ENCODE measurements at regions not wholly inside any gene's neighbourhood (a gene's known extent, or its start where the extent isn't known, plus 50 kb on each side); places are given as distances from the start of the nearest gene placed in this dataset.

DNA sequence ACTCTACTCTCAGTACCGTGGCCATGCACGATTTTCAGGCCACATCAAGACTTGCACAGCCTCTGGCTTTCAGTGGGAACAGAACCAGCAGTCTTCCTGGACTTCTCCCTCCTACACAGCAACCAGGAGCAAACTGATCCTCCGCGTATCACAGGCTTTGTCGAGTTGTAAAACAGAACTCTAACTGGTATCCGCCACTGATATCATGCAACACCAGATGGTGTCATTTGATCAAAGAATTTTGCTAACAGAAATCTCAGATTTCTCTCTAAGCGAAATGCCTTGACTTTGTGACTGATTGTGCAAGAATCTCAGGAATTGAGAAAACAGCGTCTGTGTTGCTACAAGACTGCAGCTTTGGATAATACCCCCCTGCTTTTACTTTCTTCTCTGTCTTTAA is 85.7 kb downstream of the COPS8 start:
- no peak for DNase-seq

DNA sequence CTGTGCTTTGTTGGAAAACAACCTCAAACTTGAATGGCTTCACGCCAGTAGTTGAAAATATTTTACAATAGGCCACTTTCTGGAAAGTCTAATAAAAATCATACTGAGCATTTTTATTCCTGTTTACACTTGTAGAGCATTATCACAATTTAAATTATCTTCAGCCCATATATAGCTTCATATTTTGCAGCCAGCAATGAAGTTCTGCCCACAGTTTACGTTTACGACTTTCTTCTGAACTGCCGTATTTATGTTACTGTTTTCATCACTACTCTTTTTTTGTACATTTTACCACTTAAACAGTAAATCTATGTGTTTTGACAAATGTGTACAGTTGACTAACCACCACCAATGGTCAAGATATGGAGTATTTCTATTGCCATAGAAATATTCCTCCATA is 86.2 kb downstream of the COPS8 start:
- DNase-seq = no peak

DNA sequence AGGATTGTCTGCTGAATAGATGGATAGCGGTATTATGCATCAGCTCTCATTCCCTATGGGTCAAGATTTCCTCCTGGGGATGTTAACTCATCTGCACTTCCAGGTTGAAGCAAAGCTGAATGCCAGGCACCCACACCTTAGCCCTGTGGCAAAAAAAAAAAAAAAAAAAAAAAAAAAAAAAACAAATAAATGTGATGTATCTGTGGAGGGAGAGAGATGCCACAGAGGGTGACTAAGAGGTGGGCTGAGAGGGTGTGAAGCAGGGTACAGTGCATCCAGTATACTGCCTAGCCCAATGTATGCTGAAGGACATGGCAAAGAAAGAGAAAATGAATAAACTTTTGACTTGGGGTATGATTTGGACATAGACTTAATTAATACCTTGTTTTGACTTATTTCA is 91.4 kb downstream of the COPS8 start:
- no peak for DNase-seq

DNA sequence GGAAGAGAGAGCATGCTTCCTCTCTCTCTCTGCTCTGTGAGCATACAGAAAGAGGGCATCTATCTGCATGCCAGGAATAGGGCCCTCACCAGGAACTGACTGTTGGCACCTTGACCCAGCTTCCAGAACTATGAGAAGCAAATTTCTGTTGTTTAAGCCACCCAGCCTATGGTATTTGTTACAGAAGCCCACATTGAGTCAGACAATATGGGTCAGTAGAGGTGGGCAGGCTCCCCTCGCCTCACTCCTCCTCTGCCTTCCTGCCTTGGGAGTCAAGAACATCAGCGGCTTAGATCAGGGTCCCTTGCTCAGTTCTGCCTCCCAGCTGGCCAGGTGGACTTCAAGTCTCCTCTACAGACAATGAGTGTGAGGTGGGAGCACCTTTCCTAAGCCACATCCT is 92.3 kb downstream of the COPS8 start:
- no peak for DNase-seq

DNA sequence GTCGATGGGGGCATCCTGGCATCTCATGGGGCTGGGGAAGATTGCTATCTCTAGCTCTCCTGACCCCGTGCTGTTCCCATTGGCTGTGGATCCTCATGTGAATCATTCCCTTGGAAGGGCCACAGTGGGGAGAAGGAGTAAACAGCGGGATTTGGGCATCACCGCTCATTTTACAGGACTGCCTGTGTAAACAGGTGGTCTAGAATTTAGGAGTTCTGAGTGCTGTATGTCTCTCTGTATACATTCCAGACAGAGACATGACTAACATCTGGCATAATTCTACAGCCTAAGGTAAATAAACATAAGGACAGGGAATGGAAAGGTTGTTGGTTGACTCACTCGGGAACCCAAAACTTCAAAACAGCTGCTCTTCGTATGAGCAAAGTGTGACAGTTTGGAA is 92.7 kb downstream of the COPS8 start:
- DNase-seq = no peak

DNA sequence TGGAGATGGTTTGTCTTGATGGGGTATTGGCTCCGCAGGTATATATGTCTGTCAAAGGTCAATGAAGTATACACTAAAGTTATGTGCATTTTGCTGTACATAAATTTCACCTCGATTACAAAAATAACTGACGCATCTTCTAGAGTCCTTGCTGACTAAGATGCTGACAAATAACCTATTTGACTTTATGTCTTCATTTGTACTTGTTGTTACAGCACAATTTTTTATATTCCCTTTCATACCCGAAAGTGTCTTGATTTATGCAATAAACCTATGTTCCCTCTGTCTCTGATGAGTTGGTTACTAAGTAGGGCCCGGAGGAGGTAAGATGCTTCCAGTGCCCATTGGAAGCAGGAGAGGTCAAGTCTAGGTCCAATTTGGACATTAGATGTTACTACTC is 93.5 kb downstream of the COPS8 start:
- no peak for DNase-seq

DNA sequence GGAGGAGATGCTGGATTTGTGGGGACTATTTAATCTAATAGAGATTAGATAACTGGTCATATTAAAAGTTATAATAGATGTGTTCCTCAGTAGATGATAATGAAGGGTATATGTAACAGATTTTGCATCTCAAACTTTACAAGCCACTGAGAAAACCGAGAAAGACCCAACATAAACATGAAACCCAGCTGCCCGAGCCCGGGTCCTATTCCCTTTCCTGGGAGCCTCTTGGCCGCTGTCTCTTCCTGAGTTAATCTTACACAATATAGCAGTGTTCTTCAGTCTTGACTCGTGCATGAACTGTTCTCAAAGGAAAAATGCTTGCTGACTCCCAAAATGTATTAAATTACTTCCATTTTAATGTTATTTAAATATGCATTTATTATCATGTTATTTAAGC is 94.5 kb downstream of the COPS8 start:
- no peak for DNase-seq

DNA sequence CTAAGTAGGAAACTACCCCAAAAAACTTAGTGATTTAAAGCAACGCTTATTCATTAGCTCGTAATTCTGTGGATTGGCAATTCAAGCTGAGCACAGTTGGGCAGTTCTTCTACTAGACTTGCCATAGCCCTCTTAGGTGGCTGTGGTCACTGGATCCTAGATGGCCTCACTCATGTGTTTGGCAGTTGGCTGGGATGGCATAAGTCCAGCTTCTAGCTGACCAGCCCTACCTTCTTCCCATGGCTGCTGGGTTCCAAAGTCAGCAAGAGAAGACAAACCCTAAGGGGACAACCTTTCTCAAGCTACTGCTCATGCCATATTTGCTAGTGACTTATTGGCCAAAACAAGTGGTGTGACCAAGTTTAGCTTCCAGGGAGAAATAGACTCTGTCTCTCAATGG is 95.3 kb downstream of the COPS8 start:
- DNase-seq = no peak

DNA sequence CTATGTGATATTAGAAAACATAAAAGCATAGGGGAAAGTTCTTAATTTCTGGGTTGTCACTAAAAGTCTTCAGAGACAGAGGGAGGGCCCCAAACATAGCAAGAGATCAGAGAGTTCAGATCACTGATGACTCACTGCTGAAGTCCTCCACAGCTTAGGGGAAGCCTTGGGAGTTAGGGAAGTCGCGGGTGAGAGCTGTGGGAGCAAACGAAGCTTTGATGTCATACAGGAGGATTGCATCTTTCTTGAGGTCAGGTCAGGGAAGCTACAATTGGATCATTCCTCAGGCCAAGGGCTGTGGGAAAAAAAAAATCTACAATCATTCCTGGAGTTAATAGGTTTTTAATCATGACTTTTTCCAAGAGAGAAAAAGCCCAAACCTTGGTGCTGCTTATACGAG is 96.2 kb downstream of the COPS8 start:
- DNase-seq = no peak

DNA sequence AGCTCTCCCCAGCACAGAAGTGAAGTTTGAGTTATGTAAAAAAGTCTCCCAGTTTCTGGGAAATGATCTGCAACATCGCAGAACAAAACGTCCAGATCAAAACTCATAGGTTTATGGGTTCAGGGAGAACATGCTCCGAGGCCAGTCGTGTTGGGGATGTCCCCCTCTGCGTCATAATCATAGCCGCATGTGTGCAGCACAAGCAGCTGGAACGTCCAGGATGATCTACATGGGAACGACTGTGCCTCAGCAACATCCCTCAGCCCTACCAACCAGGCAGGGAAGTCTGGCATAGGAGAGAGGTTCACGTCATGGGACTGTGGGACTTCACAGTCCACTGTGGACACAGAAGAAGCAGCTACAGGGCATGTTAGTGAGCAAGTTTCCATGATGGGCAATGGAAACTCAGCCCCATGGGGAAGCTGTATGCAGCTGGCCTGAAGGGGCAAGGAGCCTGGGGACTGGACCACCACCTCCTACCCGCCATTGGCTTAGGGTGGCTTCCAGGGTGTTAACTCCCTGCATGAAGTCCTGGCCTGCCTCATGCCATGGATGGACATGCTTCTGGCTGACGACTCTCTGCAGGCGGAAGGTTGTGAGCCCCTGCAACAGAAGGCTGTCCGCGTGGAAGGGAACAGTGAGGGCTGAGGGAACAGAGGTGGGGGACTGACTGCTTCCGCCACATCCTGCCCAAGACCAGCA is 96.9 kb downstream of the COPS8 start:
- DNase-seq = no peak

DNA sequence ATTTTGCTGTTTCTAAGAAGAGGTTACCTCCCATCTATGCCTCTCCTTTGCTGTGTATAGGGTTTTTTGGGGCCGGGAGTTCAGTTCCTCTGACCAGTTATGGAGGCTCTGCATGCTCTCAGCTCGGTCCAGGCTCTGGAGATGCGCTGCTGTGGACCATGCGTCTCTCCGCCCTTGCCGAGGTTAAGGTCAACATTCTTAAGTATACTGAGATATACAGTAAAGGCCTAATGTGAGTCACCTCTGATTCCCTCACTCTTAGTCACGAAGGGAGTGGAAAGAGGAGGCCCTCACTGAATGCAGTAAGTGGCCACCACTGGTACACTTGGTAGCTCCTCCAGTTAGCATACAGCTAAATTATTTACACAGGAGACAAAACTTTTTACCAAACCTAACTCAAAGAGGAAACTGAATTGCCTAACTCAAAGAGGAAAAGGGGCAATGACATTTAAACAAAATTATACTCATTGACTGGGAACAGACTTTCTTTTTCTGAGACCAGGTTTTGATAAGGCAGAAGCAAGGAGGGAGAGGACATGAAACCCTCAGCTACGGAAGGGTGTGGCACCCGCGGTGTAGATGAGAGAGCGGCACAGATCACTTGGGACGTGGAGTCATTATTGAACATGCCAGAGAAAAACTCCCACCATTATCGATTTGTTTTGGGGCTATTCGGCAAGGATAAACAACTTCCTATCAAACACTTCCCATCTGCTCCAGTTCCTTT is 98.7 kb downstream of the COPS8 start:
- no peak for DNase-seq

DNA sequence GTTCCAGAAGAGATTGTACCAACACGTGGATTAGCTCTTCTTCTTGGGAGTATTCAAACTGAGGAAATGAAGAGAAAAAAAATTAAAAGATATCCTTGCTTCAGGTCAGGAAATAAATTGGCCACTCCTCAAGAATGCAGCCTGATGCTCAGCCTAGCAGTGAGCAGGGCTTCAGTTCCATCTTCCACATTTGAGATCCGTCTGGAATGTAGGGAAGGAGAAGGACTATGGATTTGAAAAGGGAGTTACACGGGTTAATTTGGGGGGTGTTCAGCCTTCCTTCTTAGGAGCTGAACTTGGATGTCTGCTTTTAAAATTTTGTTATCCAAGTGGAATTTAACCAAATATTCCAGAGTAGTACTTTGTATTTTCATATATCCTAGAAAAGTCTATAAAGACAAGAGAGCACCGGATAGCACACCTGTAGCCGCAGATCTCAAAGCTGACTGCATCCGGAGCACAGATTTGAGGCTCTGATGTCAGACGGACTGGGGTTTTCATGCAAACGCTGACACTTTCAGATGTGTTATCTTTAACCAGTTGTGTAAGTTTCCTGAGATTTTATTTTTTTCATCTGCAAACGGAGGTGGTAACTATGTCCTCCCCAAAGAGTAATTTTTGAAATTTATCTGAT is 99.3 kb downstream of the COPS8 start:
- no peak for DNase-seq

DNA sequence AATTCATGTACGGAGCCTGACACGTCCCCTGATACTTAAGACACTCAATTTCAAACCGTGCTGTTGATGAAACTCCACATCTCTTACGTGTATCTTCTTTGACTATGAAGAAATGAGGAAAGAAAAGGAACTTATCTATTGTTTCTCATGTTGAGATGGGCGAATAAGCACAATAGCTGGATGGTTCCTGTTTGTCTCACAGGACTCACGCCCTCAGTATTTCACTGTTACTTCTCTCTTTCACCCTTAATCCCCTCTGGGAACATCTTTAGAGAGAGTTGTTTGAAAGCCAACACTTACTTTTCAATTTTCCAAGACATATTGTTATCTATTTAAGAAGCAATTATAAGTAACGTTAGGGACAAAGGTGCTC is 99.8 kb downstream of the COPS8 start:
- DNase-seq = no peak

DNA sequence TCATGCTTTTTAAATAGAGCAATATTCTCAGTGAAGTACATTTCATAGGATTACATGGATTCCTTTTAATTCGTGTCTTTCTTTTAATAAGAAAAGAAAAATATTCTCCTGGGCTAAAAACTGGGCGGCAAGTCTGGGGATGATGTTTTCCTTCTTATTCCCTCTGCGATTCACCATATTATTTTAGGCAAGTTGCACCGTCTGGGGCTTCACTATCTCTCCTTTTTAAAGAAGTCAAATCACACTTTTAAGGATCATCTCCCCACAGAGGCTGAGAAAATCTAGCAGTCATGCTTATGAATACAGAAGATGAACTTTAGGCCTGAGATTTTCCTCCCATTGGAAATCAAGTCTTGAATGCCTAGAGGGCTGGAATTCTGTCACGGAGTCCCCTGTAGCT is 104.1 kb downstream of the COPS8 start:
- DNase-seq = no peak

DNA sequence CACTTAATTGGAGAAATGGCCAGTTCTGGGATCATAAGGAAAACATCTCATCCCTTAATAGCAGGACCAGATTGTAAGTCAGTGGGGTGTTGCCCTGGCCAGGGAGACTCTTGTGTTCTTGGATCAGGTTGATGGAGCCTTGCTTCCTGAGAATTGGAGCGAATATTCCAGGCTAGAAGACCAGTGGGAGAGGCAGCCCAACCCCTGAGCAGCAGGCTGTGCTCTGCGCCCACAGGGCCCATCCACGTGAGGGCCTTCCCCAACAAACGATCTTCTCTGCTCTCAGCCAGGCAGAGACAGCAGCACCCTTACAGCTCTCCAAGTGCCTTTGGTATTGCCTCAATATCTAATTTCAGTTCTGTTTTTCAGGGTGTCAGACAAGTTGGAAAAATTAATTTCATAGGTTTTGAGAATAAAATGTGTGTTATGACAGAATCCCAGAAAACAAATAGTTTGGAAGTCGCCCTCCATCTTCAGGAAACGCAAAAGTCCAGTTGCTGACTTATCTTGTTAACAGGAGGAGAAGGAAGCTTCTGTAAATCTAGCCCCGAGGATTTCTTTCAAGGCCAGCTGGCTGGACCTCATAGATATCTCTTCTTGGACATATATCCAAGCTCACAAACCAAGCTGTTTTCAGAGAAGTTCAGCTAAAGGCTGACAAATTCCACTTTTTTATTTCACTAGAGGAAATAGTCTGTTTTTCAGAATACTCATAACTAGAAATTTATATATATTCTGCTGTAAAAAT is 105.5 kb downstream of the COPS8 start:
- no peak for DNase-seq

DNA sequence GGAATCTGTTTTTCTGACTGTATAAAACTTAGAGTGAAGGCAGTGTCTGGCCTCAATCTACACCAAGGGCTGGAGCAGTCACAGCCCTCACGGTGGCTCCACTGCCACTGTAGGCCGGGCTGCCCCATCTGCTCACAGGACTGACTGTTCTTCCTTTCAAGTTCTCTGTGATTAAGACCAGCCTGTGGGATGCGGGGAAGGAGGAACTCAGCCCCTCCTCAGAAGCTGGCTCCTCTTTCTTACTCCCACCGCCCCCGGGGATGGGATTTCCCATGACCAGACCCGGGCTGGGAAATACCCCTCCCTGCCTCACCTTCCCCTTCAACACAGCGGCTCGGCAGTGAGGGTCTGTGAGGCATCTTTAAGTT is 106.0 kb downstream of the COPS8 start:
- no peak for DNase-seq

DNA sequence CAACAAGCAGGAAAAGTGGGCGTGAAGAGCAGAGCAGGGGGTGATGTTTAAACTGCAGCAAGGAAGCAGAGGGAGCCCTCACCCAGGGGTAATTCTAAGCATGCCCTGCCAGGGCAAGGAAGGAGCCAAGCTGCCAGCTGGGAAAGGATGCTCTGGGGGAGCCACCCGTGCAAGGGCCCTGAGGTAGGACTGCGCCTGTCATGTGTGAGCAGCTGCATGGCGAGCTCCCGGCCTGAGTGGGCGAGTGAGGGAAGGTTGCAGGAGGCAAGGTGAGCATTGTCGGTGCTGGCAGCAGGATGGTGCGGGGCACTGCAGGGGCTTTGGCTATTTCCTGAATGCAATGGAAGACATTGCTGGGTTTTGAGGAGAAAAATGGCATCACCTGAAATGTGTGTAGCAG is 107.2 kb downstream of the COPS8 start:
- no peak for DNase-seq

DNA sequence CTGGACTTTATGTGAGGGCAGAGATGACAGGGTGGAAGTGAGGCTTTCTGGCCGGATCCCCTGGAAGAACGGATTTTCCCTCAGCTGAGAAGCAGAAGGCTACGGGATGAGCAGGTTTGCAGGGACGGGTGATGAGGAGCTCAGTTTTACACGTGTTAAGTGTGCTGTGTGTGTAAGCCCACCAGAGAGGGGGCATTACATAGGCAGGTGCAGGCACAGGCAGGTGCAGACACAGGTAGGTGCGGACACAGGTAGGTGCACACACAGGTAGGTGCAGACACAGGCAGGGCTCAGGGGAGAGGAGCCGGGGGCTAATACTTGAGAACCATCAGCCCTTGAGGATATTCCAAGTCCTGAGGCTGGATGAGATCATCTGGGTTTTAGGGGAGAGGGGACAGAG is 107.7 kb downstream of the COPS8 start:
- DNase-seq = no peak

DNA sequence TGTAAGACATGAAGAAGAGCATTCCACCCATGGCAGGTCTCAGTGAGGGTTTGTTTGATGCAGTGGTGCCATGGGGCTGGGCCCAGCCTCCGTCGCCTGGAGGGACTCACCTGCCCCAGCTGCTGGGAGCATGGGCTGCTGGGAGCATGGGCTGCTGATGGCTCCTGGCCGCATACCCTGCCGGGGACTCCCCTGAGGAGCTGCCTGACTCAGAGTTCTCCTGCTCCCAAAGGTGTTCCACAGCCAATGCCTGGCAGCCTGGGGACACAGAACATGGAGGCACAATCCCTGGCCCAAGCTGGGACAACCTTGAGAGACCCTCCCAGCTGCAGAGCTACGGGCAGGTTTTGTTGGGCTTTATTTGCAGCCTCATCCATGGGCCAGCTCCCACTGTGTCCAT is 108.4 kb downstream of the COPS8 start:
- no peak for DNase-seq

DNA sequence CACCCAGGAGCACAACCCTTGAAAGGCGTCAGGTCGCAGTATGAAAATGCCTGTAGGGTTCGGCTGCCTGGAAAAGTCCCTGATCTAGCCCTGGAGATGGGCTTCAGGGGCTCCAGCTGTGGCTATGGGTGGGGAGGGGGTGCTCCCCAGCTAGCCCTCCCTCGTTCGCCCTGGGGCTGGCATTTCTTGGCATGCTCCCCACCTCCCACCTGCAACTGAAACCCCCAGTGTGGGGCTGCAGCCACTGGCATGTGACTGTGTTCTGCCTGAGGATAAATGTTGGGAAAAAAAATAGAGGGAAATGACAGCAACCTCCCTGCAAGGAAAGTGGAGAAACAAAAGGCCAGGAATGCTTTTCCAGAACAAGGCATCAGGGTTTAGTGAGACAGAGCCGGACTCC is 109.2 kb downstream of the COPS8 start:
- no peak for DNase-seq

DNA sequence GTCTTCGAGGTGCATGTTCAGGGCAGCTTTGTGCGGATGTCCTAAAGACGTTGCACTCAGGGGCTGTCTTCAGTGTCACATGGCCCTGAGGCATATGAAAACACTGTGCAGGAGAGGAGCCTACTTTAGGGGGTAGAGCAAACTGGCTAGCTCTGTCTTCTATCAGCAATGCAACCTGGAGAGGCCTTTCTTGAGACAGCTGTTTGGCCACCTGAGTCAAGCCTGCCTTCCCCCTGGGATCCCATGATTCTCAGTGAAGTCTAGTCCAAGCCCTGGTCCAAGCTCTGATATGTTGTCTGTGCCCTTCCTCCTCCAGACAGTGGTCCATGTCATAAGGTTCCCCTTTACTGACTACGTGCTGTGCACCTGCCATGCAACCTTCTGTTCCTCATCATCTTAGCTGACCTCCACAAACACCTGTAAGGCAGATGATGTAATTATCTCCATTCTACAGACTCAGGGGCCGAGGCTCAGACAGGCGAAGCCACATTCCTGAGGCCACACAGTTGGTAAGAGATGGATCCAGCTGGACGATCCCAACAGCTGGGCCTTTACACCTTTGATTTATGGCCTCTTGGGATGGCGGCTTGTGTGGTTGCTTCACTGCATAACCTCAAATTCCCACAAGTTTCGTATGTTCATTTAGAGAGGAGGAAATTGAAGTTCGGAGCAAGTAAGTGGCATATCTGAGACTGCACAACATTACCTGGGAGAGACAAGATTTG is 109.9 kb downstream of the COPS8 start:
- no peak for DNase-seq

DNA sequence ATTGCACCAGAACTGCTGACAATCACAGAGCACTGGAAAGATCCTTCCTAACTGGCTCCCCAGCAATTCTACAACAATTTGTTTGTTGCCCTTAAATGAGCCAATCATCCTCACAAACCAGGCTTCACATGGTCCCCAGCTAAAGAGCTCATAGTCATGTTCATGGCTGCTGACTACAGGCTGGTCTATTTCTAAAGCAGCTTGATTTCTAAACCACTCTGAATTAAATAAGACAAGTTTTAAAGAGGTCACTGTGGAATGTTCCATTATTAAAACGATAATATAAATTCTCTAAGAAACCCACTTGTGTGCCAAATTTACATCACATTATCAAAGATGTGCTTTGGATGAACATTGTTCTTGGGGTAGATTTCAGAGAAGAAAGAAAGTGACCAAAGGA is 110.7 kb downstream of the COPS8 start:
- DNase-seq = no peak

Data from activated CD4-positive, alpha-beta T cell treated with anti-CD3 and anti-CD28 coated beads, Interleukin-2, amount 50 U/mL, for 4 hours (primary cell).